DOHH2 (cell line): ENCODE measurements at regions not wholly inside any gene's neighbourhood (a gene's known extent, or its start where the extent isn't known, plus 50 kb on each side); places are given as distances from the start of the nearest gene placed in this dataset.

Experiments used
- EZH2phosphoT487 ChIP-seq: fragments of 200-600 bp; sonication (generic); IDR thresholded peaks from 2 replicates; pipeline ENCODE4 v1.6.1; 2017; ENCODE audit warnings: borderline replicate concordance, mild to moderate bottlenecking, antibody characterized with exemption, low read length, moderate library complexity, mixed read lengths
- TF ChIP-seq, protein P1 (sequence below): fragments of 200-600 bp; sonication (generic); IDR thresholded peaks from one replicate; pipeline ENCODE4 v1.5.1; 2014; ENCODE audit warnings: antibody characterized with exemption, mild to moderate bottlenecking, low read depth, low read length; ENCODE audit not compliant: poor library complexity, severe bottlenecking

GRCh38 chr2:41880561-41881243 is 167.1 kb upstream of the PKDCC start:
- no peak for TF ChIP-seq EZH2phosphoT487
- TF ChIP-seq, protein P1, sequence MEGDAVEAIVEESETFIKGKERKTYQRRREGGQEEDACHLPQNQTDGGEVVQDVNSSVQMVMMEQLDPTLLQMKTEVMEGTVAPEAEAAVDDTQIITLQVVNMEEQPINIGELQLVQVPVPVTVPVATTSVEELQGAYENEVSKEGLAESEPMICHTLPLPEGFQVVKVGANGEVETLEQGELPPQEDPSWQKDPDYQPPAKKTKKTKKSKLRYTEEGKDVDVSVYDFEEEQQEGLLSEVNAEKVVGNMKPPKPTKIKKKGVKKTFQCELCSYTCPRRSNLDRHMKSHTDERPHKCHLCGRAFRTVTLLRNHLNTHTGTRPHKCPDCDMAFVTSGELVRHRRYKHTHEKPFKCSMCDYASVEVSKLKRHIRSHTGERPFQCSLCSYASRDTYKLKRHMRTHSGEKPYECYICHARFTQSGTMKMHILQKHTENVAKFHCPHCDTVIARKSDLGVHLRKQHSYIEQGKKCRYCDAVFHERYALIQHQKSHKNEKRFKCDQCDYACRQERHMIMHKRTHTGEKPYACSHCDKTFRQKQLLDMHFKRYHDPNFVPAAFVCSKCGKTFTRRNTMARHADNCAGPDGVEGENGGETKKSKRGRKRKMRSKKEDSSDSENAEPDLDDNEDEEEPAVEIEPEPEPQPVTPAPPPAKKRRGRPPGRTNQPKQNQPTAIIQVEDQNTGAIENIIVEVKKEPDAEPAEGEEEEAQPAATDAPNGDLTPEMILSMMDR = no peak
